Fibroblast of skin of left quadriceps (primary cell): ENCODE measurements at regions not wholly inside any gene's neighbourhood (a gene's known extent, or its start where the extent isn't known, plus 50 kb on each side); places are given as distances from the start of the nearest gene placed in this dataset.
"Not testable (repeated sequence)": the region's sequence is repeated elsewhere in the genome, so short reads cannot be mapped to it uniquely, and the experiment has no call there.

Source experiments
- DNase-seq, 2 experiments: peaks; one replicate each; pipeline ENCODE4 v3.0.0-alpha.2; 2013; ENCODE audit warnings: low read depth in 2 of 2

DNA sequence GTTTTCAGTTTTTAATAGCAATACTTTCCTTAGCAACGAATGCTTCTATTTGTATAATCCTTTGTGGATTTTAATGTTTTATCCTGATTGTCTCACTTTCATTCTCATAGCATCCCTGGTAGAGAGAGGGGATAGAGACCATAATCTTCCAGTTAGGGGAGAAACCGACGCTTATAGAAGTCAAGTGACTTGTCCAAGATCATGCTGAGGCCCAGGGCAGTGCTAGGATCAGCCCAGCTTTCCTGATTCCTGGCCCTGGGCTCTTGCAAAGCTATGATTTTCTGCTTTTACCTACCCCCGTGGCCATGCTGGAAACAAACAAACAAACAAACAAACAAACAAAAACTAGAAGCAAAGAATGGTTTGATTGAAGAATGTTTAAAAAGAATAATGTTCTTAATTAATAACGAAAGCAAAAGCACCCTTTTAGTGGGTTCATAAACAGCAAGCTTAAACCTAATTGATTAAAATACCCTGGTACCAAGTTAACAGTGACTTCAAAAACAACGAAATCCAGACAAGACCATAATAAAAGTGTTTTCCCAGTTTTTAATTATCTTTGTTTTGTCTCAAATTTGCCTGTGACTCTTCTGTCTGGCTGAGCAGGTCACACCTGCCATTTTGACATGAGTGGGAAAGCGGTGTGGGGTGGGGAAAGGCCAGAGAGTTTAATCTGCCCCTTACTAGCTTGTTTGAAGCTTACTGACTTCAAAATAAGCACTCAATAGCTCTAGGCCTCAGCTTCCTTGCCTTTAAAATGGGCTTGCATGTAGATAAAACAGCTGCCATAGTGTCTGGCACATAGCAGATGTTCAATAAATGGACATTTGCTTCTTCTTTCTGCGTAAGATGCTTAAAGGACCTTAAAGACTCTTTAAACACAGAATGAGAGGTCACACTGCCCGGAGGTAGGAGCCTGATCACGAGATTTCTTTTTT is 116.6 kb upstream of the MYCN start:
- no peak for DNase-seq

DNA sequence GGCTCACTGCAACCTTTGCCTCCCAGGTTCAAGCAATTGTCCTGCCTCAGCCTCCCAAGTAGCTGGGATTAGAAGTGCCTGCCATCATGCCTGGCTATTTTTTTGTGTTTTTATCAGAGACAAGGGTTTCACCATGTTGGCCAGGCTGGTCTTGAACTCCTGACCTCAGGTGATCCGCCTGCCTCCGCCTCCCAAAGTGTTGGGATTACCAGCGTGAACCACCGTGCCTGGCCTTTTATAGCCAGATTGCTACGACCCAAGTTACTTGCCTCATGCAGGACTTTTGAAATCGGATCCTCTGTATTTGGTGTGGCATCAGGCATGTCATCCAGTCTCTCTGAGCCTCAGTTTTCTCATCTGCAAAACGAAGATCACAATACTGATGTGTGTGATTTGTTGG is 115.9 kb upstream of the MYCN start:
- not testable (repeated sequence) for DNase-seq

DNA sequence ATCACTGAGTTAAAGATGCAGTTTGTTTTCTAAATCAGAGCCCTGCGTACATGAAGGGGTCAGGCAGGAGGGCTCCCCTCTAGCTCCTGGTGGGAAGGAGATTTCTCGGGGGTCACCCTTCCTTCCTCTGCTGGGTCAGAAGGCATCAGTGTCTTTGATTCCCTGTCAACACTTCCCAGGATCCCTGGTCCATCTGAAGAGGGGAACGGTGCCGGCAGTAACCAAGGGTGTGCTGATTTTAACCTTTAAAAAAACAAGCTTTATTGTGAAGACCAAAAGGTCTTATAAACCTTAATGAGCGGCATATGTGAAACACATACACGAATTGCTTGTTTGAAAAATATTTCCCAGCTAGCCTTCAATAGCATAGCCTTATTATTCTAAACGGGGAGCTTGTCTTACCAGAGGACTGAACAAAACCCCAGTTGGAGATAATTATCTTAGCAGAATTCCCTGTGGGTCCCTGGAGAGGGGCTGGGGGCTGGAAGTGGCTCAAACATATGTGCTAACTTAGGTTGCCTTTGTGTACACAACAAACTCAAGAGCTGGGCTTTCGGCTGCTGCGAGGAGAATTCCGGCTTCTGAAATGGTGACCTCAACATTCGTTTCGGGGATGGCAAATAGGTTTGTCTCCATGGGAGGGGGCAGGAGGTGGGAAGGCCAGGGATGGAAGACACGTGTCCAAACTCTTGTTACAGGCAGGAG is 114.9 kb upstream of the MYCN start:
- no peak for DNase-seq

DNA sequence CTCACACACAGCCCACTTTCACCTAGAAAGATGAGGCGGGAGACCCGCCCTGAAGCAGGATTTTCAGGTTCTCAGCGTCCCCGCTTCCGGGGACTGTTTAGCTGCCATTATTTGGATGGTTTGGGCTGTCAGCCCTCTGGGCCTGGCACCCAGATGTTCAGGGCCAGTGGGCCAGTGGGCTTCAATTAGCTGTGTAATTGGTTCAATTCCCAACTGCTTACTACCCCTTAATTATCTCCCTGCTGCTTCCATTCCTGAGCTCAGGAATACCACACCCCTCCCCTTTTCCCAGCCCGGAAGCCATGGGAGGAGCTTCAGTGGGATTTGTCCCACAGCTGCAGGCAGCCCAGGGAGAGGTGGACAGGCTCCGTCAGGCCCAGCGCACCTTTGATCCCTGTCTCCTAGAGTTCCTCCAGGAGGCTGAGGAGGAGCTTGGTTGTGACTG is 114.1 kb upstream of the MYCN start:
- no peak for DNase-seq

DNA sequence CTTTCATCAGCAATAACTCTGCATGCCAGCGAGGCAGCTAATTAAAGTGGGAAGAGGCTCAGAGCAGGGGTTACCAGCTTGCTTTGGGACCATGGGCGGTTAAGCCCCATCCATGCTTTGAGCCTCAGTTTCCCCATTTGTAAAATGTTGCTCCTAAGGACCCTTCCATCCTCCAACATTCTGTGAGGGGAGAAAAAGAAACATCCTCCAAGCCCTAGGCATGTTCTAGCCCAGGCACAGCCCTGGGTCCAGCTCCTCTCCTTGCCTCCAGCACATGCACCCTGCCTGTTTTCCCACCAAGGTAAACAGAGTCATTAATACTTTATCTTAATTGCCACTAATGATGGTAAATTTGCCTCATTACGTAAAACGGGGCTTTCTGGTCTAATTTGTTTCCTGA is 113.3 kb upstream of the MYCN start:
- no peak for DNase-seq

DNA sequence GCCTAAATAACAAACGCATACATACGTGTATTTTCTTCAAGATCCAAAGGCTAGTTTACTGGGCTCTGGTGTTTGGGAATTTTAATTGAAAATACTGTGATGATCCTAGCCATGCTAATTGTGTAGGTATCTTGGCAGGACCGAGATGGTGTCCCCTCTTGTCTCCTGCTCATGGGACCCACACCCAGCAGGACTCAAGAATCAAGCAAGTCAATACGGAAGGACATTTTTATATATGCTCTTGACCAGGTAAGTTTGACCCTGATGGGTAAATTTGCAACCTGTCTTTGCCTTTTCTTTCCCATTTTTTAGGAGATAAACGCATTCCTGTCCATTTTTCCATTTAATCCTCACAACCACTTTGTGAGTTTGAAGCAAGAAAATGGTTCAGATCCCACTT is 111.8 kb upstream of the MYCN start:
- DNase-seq, result no peak

DNA sequence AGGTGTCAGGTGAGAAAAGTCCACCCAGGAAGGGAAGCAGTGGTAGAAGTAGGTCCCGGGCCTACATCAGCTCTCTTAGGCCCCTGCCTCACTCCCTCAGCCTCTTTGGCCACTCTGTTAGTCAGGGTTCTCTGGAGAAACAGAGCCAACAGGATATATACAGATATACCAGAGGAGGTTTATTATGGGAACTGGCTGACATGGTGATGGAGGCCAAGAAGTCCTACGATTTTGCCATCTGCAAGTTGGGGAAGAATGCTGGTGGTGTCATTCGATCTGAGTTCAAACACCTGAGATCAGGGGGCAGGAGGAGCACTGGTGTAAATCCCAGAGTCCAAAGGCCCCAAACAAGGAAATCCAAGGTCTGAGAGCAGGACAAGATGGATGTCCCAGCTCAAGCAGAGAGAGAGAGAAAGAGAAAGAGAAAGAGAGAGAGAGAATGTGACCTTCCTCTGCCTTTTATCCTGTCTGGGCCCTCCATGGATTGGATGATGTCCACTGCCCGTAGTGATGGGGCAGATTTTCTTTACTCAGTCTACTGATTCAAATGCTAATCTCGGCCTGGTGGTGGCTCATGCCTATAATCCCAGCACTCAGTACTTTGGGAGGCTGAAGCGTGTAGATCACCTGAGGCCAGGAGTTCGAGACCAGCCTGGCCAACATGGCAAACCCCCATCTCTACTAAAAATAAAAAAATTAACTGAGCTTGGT is 111.1 kb upstream of the MYCN start:
- DNase-seq, result no peak

DNA sequence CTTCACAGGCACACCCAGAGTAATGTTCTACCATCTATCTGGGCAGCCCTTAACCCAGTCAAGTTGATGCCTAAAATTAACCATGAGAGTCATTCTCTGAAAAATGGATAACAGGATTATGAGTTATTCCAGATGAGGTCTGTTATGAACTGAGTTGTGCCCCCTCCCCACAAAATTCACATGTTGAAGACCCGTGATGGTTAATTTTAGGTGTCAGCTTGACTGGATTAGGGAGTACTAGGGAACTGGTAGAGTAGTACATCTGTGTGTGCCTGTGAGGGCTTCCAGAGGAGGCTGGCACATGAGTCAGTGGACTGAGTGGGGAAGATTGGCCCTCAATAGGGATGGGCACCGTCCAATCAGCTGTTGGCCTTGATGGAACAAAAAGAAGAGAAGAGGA is 110.4 kb upstream of the MYCN start:
- DNase-seq, result no peak

DNA sequence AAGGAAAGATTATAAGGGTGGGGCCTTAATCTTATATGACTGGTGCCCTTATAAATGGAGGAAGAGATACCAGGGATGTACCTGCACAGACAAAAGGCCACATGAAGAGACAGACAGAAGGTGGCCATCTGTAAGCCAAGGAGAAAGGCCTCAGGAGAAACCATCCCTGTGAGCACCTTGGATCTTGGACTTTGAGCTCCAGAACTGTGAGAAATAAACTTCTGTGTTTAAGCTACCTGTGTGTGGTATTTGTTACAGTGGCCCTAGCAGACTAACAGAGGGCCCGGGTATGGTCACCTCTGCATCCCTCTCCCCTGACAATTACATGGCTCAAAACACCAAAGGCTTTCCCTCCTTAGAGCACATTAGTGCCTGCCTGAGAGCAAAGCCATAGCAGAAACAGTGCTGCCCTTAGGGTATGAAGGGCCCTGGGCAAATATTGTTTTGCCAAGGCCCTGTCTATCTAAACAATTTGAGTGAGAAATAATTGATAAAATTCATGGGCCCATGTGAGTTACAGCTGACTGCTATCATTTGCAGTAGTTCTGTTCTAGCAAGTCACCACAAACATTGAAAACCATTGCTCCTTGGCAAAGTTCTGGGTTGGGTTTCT is 109.3 kb upstream of the MYCN start:
- no peak for DNase-seq

DNA sequence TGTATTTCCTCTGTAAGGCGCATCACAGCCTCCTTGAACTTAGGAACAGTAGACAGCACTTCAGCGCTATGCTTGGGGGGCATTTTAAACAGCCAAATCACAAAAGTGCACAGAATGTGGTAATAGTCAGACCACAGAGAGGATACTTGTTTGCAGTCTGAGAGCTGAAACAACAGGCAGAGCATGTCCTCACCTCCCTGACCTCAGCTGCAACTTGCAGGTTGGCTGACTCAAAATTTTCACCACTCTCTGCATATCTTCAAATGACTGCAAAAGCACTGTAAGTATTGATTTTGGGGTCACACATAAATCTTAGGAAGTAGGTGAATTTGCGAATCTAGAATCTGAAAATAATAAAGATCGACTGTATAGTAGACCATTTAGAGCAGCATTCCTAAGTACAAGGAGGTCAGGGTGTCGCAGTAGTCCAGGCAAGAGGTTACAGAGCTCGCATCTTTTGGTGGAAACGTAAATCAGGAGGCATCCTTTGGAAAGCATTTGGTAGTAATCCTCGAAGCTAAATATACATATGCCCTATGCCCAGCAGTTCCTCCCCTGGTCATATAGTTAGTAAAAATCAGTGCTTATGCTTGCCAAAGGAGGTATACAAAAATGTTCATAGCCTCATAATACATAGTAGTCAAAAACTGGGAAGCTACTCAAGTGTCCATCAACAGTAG is 108.2 kb upstream of the MYCN start:
- DNase-seq, result no peak

DNA sequence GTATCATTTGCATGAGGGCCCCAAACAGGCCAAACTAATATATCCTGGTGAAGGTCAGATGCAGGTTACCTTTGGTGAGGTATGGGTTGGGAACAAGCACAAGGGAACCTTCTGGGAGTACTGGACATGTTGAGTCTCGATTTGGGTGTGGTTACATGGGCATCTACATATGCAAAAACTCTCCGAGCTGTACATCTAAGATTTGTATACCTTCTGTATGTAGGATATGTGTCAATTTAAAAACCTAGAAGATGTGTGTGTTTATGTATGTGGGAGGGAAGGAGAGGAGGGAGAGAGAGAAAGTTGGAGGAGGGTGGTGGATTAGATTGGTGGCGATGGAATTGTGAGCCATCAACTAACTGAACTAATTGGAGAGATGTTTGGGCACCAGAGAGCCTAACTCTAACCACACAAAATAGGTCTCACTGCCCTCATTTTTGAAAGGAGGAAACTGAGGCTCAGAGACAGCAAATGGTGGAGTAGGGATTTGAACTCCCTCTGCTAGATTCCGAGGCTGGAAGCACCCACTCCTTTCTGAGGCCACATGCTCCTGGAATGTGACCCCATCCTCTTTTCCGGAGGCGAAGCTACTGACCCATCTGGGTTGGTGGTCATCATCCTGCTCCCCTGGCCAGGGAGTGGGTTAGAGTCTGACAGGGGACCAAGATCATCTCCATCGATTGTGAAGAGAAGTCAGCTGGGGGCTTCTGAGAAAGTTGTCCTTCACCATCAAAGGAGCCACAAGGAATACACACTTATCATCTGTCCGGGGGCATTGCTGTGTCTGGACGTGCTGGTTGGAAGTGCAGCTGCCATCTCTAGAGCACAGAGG is 107.3 kb upstream of the MYCN start:
- DNase-seq, result no peak

DNA sequence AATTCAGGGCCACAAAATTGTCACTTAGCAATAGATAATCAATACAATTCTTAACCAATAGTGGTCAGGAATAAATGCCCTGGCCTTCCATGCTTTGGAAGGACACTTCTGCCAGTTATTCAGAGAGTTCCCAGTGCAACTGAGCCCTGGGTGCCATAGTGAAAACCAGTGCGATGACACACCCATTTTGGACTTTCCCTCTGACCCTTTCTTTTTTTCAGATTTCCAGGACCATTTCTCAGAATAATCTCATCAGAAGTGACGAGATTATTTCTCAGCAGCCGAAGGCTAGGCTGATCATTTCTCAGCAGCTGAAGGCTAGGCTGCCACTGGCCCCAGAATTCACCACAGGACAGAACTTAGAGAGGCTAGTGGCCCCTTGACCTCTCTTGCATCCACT is 106.6 kb upstream of the MYCN start:
- DNase-seq, result no peak

DNA sequence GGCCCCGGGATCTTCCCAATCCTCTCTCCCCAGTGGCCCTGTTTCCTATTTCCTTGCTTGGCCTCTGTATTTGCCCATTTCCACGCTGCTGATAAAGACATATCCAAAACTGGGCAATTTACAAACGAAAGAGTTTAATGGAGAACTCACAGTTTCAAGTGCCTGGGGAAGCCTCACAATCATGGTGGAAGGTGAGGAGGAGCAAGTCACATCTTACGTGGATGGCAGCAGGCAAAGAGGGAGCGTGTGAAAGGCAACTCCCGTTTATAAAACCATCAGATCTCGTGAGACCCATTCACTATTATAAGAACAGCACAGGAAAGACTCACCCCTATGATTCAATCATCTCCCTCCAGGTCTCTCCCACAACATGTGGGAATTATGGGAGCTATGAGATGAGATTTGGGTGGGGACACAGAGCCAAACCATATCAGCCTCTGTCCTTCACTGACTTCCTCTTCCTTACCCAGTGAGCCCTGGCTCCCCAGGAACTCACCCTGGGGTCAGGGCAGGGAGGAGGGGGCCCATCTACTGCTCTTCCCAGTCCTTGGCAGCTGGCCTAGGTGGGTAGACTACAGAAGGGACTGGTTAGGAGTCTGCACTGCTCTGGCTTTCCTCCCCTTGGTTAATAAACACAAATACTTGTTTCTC is 105.8 kb upstream of the MYCN start:
- no peak for DNase-seq

DNA sequence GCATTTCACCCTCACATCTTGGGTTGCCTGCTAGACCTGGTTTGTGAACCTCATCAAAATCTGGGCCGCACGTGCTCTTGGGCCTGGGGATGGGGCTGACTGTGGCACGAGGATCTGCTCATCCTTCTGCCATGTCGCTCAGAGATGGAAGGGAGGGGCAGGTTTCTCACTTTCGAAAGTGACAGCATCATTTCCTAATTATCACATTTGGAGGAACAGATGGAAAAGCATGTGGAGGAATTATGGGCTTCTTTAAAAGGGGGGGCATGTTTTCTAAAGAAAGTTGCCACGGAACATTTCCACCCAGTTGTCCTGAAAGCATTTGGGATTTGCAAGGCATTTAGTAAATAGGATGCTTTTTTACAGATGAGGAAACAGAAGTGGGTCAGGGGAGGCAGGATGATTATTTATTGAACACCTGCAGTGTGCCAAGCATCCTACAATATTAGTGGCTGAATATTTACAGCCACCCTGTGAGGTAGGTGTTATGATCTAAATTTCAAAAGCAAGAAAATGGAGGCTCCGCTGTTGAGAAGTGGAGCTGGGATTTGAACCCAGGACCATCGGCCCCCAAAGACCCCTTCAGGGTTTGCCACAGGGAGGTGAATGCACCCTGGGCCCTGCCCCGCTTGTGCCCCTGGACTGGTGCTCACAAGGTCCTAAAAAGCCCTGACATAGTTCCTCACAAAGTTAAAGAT is 104.2 kb upstream of the MYCN start:
- no peak for DNase-seq

DNA sequence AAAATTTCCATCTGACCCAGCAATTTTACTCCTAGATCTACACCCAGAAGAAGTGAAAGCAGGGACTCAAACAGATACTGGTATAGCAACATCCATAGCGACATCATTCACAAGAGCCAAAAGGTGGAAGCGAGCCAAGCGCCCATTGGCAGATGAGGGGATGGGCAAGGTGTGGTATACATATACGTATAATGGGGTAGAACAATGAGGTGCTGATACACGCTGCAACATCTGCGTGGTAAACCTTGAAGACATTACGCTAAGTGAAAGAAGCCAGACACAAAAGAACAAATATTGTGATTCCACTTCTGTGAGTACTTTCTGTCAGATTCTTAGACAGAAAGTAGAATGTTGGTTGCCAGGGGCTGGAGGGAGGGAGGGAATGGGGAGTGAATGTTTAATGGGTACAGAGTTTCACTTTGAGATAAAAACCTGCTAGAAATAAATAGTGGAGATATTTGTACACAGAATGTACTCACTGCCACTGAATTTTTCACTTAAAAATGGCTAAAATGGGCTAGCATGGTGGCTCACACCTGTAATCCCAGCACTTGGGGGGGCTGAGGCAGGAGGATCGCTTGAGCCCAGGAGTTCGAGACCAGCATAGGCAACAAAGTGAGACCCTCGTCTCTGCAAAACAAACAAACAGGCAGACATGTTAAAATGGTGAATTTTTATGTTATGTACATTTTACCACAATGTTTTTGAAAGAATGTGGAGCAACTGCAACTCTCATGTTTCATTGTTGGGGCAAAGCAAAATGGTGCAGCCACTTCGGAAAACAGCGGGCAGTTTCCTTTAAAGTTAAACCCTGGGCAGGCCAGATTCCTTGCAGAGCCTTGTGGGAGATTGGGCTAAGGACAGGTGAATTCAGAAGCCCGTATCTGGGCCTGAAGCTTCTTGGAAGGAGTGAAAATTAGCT is 103.4 kb upstream of the MYCN start:
- no peak for DNase-seq

DNA sequence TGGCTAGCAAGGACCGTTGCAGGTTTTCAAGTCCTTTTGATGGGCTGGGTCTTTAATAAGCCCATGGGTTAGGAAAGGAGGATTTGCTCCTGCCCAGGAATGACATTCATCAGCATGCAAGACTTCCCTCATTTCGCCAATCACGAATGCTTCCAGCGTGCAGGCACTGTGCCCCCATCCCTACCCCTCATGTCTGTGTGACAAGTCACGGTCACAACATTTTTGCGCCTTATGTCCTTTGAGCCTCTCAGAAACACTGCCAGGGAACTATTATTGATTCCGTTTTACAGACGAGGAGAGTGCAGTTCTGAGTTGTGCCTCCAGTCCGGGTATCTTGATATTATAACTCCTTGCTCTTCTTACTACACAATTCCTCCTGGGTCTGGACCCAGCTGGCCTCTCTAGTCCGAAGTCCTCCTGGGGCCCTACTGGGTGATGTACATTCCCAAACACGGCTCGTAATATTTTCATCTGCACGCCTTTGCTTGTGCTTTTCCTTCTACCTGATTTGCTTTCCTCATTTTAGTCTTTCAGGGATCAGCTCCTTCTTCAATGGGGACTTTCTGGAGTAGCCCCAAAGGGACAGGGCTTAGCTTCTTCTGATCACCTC is 101.8 kb upstream of the MYCN start:
- DNase-seq, result no peak

DNA sequence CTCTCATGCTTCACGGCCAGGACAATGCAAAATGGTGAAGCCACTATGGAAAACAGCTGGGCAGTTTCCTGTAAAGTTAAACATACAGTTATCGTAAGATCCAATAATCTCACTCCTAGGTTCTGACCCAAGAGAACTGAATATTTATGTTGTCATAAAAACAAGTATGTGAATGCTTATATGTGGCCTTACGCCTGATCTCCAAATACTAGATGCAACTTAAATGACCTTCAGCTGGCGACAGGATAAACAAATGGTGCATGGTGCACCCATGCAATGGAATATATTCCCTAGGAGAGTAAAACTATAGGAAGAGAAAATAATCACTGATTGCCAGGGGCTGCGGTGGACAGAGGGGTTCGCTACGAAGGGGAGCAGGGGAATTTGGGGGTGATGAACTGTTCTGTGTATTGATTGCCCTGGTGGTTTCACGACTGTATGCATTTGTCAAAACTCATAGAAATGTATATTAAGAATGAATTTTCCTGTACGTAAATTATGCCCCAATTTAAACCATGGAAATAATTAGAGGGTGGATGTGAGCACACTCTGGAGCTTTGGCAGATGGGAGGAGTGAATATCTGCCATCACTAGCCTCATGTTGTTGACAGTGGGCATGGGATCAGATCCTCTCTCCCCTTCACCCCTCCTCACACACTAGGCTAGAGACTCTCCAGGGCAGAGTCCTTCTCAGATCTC is 100.8 kb upstream of the MYCN start:
- no peak for DNase-seq
